Testis (tissue), 2 donors: ENCODE measurements at regions not wholly inside any gene's neighbourhood (a gene's known extent, or its start where the extent isn't known, plus 50 kb on each side); places are given as distances from the start of the nearest gene placed in this dataset.

Experiments used
- DNase-seq: peaks from one replicate; pipeline ENCODE4 v3.0.0-alpha.2; 2019
- H3K27ac ChIP-seq, 2 donors: fragments of 200-600 bp; sonication (generic); one replicate each; pipeline ENCODE4 v1.5.1; 2019
- H3K27me3 ChIP-seq: fragments of 200-600 bp; sonication (generic); one replicate; pipeline ENCODE4 v1.5.1; 2019
- H3K36me3 ChIP-seq: fragments of 200-600 bp; sonication (generic); one replicate; pipeline ENCODE4 v1.5.1; 2017; ENCODE audit warnings: low read depth; ENCODE audit errors: missing control alignments
- H3K4me1 ChIP-seq: fragments of 200-600 bp; sonication (generic); one replicate; pipeline ENCODE4 v1.5.1; 2019
- H3K4me3 ChIP-seq, 2 donors: fragments of 200-600 bp; sonication (generic); one replicate each; pipeline ENCODE4 v1.5.1; 2017 to 2019
- H3K9me3 ChIP-seq: fragments of 200-600 bp; sonication (generic); one replicate; pipeline ENCODE4 v1.5.1; 2017
- CTCF ChIP-seq, 3 experiments: fragments of 450-650 bp in 2 of 3; fragments of 200-600 bp in 1 of 3; sonication (generic) in 1 of 3; IDR thresholded peaks; one replicate each; pipeline ENCODE4 v1.5.1; 2016 to 2019; ENCODE audit warnings: antibody characterized with exemption in 3 of 3, mild to moderate bottlenecking in 2 of 3, moderate library complexity in 1 of 3
- POLR2A ChIP-seq: fragments of 450-650 bp; IDR thresholded peaks from one replicate; pipeline ENCODE4 v1.6.1; 2017; ENCODE audit warnings: antibody characterized with exemption, mild to moderate bottlenecking, moderate library complexity
- WGBS, 2 donors: methylation state at CpG; one replicate each; pipeline ENCODE4 v1.1.5; 2018; 5-methylcytosine and 5-hydroxymethylcytosine counted together
- intact Hi-C: fragments of 100-400 bp; cut with DNase I; formaldehyde crosslinking; loops from one replicate; pipeline ENCODE4 v1.15.1; 2023; ENCODE audit warnings: low total_unique reads

DNA sequence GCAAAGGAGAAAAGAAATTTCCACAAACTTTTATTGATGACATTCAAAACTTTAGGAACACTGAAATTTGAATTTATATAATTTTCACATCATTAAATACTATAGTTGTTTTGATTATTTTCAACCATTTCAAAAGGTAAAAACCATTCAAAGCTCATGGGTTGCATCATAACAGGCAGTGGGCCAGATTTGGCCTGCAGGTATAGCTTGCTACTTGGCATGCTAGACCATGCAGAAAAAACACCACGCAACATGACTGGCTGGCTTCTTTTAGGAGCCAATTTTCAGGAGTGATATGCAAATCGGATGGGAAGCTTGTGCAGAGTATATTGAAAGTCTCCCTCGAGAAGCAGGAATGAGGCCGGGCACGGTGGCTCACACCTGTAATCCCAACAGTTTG lies 144.8 kb downstream of the GLUL start:
- DNase-seq, result no peak
- 75 to 89% methylated on average over 5 of the region's 5 CpGs for WGBS, 2 donors
- H3K27ac ChIP-seq, result no peak overlapping the region
- no peaks in the 10 kb centered on the region for H3K9me3 ChIP-seq
- H3K4me3 ChIP-seq, result no peak overlapping the region
- H3K4me1 ChIP-seq, result no peaks in the 10 kb centered on the region
- intact Hi-C loops, result no loop called here
- TF ChIP-seq CTCF (IDR thresholded peaks at IDR 0.05), result no peak
- no peak for TF ChIP-seq POLR2A
- no peaks in the 10 kb centered on the region for H3K27me3 ChIP-seq
- H3K36me3 ChIP-seq, result no peaks in the 10 kb centered on the region

DNA sequence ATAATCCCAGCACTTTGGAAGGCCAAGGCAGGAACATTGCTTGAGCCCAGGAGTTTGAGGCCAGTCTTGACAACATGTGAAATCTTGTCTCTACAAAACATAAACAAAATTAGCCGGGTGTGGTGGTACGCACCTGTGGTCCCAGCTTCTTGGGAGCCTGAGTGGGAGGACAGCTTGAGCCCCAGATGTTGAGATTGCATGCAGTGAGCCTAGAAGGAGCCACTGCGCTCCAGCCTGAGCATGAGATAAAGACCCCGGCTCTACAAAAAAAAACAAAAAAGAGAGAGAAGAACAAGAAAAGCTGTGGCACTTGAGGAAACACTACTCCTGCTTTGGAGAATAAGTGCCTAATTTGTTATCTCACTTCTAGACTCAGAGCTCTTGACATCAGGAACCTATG lies 146.6 kb downstream of the GLUL start:
- Histone ChIP-seq H3K27me3 (no peaks in the 10 kb centered on the region), H3K4me1 (no peaks in the 10 kb centered on the region), H3K27ac (no peak overlapping the region), H3K9me3 (no peaks in the 10 kb centered on the region), H3K4me3 (no peak overlapping the region), H3K36me3 (no peaks in the 10 kb centered on the region)
- DNase-seq, result no peak
- WGBS, 2 donors, result 96% methylated on average over 4 of the region's 4 CpGs
- TF ChIP-seq POLR2A (no peak), CTCF (IDR thresholded peaks at IDR 0.05) (no peak)
- intact Hi-C loops, result no loop called here

- intact Hi-C loops, result no loop called here
- TF ChIP-seq POLR2A, result no peak
- TF ChIP-seq CTCF (IDR thresholded peaks at IDR 0.05), result no peak
- Histone ChIP-seq H3K27ac (no peak overlapping the region), H3K27me3 (no peaks in the 10 kb centered on the region), H3K4me1 (no peaks in the 10 kb centered on the region), H3K9me3 (no peaks in the 10 kb centered on the region), H3K36me3 (no peaks in the 10 kb centered on the region), H3K4me3 (no peak overlapping the region)
- 92 to 100% methylated on average over 1 to 2 of the region's 2 CpGs for WGBS, 2 donors
- no peak for DNase-seq
Observed at GRCh38 chr1:182244451-182244850, 147.1 kb downstream of the GLUL start.

- no peaks in the 10 kb centered on the region for H3K9me3 ChIP-seq
- DNase-seq, result no peak
- H3K4me1 ChIP-seq, result no peaks in the 10 kb centered on the region
- no peaks in the 10 kb centered on the region for H3K36me3 ChIP-seq
- intact Hi-C loops, result no loop called here
- TF ChIP-seq POLR2A, result no peak
- no peak for TF ChIP-seq CTCF (IDR thresholded peaks at IDR 0.05)
- H3K27me3 ChIP-seq, result no peaks in the 10 kb centered on the region
- H3K4me3 ChIP-seq, result no peak overlapping the region
- no peak overlapping the region for H3K27ac ChIP-seq
Observed at GRCh38 chr1:182242641-182243040, 148.9 kb downstream of the GLUL start.

- H3K9me3 ChIP-seq, result no peaks in the 10 kb centered on the region
- H3K27me3 ChIP-seq, result no peaks in the 10 kb centered on the region
- H3K4me3 ChIP-seq, result no peak overlapping the region
- no peak for DNase-seq
- no peak for TF ChIP-seq POLR2A
- TF ChIP-seq CTCF (IDR thresholded peaks at IDR 0.05), result no peak
- WGBS, 2 donors, result 84 to 91% methylated on average over 2 of the region's 2 CpGs
- intact Hi-C loops, result no loop called here
- no peaks in the 10 kb centered on the region for H3K4me1 ChIP-seq
- no peaks in the 10 kb centered on the region for H3K36me3 ChIP-seq
- H3K27ac ChIP-seq, result no peak overlapping the region
Observed at GRCh38 chr1:182240085-182240484, 151.5 kb downstream of the GLUL start.
